DMS53 treated with DMSO at 0.1 percent for 48 hours (cell line): ENCODE measurements at regions not wholly inside any gene's neighbourhood (a gene's known extent, or its start where the extent isn't known, plus 50 kb on each side); places are given as distances from the start of the nearest gene placed in this dataset.

Experiments
- DNase-seq: peaks from one replicate; lab custom pipeline; 2025; ENCODE audit not compliant: unreplicated experiment; lab: John Stamatoyannopoulos, UW

DNA sequence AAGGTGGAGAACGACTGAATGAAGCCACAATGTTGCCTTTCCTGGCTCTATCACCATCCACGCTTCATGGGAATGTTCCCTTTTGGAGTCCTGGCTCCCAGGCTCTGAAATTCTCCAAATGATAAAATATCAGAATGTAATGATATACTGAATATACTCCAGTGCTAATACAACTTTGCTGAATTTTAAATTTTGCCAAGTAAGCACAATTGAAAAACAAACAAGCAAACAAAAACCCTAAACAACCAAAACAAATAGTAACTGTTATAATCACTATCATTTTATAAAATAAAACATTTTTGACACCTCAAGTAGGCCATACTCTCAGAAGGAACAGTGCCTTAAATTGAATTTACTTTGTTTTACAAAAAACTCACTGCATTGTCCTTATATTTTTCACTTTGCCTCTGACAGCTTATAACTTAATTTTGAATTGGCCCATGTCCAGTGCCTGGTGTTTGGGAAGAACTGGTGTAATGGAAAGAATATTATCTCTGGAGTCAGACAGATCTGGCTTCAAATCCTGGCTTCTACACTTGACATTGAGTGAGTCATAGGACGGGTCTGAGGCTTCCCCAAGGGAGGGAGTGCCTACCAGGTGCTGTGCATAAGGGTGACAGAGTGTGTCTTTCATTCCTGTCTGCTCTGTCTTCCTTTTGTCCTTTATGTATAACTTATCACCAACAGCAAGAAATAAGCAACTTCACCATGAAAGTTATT is 698.3 kb downstream of the EPM2A start:
- no peak for DNase-seq

GRCh38 chr6:145042559-145042958 is 692.8 kb downstream of the EPM2A start:
- DNase-seq = no peak

DNA sequence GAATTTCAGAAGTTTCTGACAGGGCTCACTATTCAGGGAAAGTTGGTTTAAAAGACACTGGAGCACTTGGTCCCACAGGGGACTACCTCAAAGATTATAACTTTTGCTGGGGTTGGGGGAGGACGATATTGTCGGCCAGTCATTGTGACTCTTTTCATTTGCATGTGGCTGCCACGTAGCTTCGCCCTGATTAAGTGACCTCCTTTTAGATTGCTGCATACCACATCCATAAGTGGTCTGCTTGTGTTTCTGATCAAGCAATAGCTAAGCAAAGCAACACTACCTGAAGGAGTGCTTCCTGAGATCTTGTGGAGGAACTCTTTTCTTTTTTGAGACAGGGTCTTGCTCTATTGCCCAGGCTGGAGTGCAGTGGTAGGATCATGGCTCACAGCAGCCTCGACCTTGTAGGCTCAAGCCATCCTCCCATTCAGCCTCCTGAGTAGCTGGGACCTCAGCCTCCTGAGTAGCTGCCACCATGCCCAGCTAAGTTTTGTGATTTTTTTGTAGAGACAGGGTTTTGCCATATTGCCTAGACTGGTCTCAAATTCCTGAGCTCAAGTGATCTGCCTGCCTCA is 691.3 kb downstream of the EPM2A start:
- DNase-seq = no peak

- DNase-seq = no peak
Observed at GRCh38 chr6:145044641-145045246, 690.6 kb downstream of the EPM2A start.

- DNase-seq = no peak
Observed at GRCh38 chr6:145045582-145045981, 689.7 kb downstream of the EPM2A start.

GRCh38 chr6:145047891-145048290 is 687.4 kb downstream of the EPM2A start:
- DNase-seq = no peak

DNA sequence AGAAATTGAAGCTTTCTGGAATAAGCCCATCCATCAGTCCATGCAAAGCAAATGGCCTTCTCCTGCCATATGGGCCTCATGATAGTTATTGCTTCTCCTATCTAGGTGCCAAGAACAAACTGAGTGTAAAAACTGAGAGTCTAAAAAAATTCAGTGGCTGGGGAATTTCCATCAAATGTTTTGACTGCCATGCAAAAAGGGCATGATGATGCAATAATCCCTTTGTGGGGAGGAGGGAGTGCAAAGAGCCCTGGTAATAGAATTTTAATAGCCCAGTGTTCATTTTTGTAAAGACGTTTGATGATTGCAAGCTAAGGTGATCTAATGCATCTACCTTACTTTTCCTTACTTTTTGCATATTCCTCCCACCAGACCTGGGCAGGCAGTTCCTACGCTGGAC is 683.7 kb downstream of the EPM2A start:
- no peak for DNase-seq

DNA sequence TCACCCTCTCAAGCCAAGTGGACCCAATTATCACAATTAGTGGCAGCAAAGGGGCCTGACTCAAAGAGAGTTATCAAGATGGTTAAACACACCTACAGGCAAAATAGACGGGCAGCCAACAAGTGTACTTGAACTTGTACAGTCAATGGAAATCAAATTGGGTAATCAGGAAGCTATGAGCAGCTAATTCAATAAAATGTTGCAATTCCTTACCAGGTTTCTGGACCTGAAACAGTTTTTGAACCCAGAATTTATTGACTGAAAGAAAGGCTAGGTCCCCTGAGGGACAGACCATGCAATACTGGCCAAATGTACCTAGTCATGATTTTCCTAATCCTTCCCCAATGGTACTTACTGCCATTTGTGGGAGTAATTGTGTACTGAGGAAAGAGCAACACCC is 679.8 kb downstream of the EPM2A start:
- no peak for DNase-seq

DNA sequence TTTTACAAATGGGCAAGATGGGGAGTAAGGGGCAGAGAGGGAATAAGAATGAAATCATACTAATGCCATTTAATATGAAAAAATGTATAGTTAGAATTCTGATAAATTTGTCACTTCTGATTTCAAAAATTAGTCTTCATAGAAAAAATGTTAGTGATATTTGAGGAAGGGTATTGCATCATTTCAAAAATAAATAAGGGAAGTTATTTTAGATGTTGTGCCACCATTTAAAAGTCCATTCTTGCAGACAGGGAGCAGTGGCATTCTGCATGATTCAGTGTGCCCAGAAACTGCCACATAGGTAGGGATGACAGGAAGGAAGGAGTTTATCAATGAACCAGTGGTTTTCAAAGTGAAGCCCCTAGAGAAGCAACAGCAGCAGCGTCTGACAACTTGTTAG is 674.6 kb downstream of the EPM2A start:
- DNase-seq = no peak

DNA sequence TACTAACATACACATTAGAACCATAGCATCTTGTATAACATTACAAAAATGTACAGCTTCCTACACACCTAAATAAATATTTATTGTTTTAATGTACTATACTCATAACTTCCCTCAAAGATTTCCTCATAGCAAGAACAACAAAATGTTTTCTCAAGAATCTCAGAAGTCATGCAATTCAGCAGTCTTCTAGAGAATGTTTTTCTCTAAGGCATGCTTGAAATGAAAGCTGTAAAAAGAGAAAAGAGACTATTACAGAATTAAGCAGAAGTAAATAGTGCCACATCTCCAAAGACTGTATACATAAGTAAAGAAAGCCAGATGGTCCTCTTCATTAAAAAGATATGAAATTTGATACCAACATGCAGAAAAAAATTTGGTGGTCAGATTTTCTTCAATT is 672.2 kb downstream of the EPM2A start:
- DNase-seq = no peak

DNA sequence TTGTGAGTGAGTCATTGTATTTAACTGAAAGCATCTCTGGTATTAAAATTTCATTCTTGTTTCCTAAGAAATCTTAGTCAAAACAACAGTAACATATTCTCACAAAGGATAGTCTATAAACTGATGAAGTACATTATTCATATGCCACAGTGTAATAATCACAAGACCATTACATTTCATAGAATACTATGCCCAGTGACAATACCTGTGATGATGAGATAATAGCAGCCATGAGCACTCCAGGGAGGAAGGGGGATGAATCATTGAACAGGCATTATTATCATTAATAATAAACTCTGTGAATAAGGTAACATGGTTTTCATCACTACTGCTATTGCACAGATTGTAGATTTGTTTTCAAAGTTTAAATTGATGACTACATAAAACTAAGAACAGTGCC is 667.9 kb downstream of the EPM2A start:
- no peak for DNase-seq

DNA sequence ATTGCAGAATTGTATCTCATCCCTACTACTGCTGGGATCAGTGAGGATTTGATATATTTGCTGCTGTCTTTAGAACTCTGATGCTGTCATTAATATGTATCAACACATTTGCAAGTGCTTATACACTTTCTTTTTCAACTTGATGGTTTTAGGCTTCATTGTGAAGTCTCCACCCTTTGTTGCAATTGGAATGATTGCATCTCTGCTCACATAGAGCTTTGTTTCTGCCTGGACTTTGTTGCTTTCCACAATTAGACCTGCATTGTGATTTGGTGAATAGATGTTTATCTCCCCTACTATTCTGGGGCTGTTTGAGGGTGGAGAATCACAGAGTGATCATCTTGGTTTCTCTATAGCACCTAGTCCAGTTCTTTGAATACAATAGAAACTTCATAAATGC is 666.7 kb downstream of the EPM2A start:
- no peak for DNase-seq

DNA sequence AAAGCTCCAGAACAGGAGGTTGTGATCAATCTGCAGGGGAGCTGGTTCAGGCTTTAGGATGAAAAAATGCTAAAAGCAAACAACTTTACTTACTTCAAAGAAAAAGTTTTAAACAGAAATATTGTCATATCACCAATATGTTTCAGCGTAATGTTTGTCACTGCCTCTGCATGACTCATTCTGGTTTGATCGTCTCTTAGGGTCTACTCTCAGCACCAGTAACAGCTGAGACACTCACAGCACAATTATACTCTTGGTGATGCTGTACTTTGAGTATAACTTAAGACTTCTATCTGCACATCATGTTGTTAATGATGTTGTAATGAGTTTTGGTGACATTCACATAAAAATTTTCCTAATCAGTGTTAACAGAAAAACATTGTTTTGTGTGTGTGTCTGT is 665.4 kb downstream of the EPM2A start:
- DNase-seq = no peak

GRCh38 chr6:145070791-145071190 is 664.5 kb downstream of the EPM2A start:
- DNase-seq = no peak

- DNase-seq = no peak
Observed at GRCh38 chr6:145071836-145072235, 663.5 kb downstream of the EPM2A start.

- DNase-seq = no peak
Observed at GRCh38 chr6:145073811-145074210, 661.5 kb downstream of the EPM2A start.

DNA sequence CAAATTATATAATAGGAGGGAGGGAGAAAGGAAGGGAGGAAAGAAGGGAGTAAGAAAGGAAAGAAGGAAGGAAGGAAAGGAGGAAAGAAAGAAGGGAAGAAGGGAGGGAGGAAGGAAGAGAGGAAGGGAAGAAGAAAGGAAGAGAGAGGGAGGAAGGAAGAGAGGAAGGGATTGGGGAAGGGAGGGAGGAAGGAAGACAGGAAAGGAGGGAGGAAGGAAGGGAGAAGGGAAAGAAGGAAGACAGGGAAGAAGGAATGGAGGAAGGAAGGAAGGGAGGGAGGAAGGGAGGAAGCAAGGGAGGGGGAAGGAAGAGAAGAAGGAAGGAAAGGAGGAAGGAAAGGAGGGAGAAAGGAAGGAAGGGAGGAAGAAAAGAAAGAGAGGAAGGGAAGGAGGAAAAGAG is 660.5 kb downstream of the EPM2A start:
- no peak for DNase-seq

GRCh38 chr6:145075425-145075824 is 659.9 kb downstream of the EPM2A start:
- no peak for DNase-seq

- DNase-seq = no peak
Observed at GRCh38 chr6:145076115-145076841, 659.0 kb downstream of the EPM2A start.

GRCh38 chr6:145077382-145077781 is 657.9 kb downstream of the EPM2A start:
- no peak for DNase-seq

DNA sequence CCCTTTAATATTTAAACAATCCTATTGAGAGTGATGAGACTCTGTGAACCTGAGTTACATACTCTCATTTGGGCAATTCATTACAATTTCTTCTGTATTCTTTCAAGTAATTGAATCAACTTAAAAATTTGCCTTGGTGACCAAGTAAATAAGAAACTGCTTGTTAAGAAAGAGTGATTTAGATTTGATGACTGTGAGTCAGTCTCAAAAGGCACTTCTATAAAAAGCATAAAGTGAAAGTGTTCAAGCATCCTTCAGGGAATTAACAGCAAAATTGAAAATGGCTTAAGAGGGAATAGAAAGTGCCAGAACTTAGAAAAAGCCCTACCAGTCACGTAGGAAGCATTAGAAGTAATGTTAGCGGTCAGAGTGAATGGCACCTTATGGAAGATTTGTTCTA is 654.7 kb downstream of the EPM2A start:
- no peak for DNase-seq

DNA sequence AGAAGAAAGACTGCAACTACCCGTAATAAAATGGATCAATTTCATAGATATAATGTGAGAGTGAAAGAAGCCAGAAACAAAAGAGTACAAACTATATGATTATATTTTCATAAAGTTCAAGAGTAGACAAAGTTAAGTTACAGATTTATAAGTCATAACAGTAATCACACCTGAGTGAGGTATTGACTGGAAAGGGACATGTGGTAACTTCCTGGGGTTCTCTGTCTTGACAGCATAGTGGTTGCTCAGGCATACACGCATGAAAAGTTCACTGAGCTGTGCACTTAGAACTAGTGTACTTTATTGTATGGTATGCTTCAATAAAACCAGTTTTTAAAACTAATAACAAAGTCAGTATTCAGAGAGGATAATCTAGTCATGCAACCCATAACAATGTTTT is 653.6 kb downstream of the EPM2A start:
- DNase-seq = no peak
